ENCODE measurements at regions not wholly inside any gene's neighbourhood (a gene's known extent, or its start where the extent isn't known, plus 50 kb on each side); places are given as distances from the start of the nearest gene placed in this dataset.

- DNase-seq: no peak
Observed at GRCh38 chr4:3831529-3832150, 65.5 kb downstream of the ADRA2C start.

DNA sequence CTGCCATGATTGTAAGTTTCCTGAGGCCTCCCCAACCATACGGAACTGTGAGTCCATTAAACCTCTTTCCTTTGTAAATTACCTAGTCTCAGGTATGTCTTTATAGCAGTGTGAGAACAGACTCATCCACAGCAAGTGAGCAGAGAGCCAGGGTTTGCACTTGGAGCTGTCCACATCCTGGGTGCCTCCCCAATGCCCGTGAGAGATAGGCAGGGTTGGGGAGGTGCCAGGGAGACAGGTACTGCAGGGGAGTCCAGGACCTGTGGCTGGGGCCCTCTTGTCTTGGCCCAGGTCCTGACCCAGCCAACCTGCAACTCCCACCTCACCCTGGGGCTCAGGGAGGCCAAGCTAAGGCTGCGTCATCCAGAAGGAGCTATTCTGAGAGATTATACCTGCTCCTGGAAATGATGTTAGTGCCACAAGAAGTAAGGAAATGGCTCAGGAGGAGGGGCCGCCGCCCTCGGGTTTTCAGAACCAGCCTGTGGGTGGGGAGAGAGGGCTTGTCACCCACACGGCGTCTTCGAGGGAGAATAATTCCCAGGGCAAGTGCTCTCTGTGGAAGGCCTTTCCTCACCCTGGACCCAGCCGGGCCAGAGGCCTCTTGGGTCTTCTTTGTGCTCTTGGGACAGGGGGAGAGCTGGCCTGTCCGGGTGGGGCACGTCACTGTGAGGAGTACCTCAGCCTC, 66.5 kb downstream of the ADRA2C start:
- DNase-seq: no peak

DNA sequence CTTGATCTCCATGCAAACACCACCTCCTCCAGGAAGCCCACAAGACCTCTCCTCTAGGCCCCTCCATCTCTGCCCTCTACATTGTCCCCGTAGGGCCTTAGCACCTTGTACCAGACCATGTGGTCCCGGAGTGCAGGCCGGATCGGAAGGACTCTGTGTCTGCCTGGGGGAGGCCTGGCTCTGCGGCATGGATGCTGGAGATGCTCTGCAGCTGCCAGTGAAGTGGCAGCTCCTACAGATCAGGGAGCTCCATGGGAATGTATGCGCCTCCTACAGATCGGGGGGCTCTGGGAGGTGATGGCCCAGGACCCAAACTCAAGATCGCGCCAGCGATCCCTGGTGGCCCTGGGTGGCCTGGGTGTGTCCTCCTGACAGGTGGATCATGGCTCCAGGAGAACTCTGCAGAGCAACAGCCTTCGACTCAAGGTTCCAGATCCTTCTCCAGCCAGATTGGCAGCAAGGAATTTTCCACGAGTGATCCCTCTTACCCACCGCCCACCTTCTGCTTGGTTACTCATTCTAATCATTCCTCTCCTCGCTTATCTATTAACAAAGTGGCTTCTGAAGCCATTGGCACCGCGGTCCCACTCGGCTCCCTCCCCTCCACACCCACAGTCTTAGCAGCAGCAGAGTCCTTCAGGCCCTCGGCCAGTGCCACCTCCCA, 67.3 kb downstream of the ADRA2C start:
- DNase-seq: no peak

GRCh38 chr4:3834186-3834662, 68.0 kb downstream of the ADRA2C start:
- DNase-seq: no peak

GRCh38 chr4:3834663-3835521, 68.7 kb downstream of the ADRA2C start:
- DNase-seq: no peak

GRCh38 chr4:3835527-3836405, 69.6 kb downstream of the ADRA2C start:
- no peak for DNase-seq

DNA sequence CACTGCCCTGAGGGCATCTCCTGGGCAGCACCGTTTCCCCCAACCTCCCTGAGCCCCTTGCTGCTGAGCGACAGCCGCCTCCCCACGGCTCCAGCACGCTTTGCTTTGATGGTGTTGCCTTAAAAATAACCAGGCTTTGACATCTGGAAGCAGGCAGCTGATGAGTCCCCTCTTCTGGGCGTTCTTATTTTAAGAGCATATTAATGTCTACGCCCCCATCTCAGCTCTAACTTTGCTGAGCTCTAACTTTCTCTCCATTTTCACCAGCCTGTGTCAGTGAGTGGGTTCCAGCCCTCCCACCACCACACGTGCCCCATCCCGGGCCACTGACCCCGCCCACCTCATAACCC, 70.2 kb downstream of the ADRA2C start:
- no peak for DNase-seq

- no peak for DNase-seq
Observed at GRCh38 chr4:3836756-3837601, 70.8 kb downstream of the ADRA2C start.

DNA sequence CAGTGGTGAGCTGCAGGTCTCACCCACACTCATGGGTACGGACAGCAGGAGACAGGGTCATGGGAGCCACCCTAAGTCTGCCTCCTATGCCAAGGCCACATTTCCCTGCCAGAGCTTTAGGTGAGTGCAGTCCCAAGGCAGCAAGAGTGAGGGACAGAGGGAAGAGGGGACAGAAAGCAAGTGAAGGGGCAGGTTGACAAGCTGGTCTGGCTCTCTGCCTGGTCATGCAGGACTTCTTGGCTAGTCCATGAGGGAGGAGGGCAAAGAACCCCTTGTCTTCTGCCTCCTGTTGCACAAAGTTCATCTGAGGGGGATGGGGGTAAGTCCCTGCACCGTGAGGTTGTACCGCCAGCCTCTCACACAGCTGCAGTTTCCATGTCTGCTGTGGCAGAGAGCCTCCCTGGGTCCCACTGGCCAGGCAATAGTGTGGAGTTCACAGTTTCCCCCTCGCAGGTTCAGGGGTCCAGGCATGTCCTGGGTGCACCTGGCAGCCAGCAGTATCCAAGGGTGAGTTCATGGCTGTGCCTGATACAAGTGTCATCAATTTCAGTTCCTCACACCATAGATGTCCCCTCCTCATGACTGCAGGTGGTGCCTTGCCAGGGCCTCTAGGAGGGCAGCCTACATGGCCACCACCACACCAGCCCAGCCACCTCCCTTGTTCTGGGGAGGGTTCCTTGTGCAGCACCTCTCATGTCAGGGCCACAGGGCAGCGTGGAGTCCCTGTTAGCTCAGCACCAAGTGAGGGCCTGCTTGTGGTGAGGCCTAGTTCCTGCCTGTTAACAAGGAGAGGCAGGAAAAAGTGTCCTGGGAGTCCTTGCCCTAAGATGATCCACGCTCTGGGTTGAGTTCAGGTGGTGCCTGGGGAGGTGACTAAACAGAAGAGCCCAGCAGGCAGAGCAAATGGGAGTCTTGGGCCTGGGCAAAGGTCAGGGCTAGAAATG, 72.5 kb downstream of the ADRA2C start:
- DNase-seq: no peak

DNA sequence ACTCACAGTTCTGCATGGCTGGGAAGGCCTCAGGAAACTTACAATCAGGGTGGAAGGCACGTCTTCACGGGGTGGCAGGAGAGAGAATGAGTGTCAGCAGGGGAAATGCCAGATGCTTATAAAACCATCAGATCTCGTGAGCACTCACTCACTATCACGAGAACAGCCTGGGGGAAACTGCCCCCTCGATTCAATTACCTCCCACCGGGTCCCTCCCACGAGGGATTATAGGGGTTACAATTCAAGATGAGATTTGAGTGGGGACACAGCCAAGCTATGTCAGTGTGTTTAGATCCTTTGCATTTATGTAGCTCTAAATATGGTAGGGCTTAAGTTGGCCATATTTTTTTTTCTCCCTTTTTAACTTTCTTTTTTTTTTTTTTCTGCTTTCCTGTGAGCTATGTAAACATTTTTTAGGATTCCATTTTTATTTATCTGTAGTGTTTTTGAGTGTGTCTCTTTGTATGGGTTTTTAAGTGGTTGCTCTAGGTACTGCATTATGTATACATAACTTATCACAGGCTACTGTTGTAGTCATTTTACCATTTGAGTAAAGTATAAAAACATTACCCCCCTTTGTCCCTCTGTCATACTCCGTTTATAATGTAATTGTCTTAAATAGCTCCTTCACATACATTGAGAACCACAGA, 79.0 kb downstream of the ADRA2C start:
- DNase-seq: no peak

DNA sequence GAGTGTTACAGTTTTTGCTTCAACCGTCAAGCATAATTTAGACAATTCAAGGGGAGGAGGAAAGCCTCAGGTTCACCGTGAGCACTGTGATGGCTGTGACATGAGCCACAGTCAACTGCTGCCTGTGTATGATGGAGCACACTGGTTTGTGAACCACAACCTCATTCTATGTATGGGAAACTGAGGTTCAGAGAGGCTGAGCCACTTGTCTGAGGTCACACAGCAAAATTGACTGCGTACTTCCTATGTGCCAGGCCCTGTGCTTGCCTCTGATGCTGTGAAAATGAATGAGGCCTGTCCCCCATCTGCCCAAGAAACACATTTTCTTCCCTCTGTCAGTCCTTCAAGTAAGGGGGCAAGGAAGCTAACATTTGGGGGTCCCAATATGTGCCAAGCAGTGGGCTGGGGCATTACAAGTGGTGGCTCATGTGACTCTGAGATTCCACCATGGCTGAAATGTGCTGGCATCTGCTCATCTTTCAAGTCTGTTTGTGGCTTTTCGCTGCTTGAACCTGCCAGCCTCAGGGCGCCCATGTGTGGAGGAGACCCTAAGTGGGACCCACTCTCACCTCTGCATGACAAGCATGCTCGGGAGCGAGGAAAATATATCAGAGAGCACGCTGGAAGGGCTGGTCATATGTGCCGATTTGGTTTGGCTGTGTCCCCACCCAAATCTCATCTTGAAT, 79.7 kb downstream of the ADRA2C start:
- no peak for DNase-seq

DNA sequence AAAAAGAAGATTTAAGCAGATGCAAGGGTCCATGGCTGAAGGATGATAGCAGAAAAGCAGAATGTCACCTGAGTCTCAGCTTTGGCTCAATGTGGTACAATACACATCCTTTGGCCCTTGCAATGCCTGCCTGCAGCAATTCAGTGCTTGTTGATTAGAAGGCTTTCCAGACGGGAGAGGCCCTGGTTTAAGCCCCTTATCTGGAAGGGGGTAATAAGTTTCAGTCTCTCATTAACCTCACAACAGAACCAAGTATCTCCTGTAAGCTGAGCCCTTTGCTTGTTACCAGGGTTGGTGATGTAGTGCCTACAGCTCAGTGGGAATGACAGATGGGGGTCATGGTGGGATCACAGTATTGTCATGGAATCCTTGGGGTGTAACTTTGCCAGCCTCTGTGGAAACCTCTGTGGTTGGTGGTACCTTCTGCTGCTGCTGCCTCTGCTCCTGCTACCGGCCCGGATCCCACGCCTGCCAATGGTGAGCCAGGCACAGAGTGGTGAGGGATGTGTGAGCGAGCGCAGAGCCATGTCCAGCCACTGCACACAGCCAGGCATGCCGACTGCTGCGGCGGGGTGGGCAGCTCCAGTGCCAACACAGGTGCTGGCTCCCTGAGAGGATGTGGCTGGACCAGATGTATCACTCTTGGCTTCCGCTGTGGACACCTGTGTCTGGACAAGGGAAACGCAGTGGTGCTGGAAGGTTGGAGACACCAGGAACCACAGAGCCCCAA, 81.2 kb downstream of the ADRA2C start:
- no peak for DNase-seq

GRCh38 chr4:3848323-3848722, 82.1 kb downstream of the ADRA2C start:
- DNase-seq: no peak

- no peak for DNase-seq
Observed at GRCh38 chr4:3849140-3849539, 83.0 kb downstream of the ADRA2C start.

- DNase-seq: no peak
Observed at GRCh38 chr4:3850128-3850527, 83.9 kb downstream of the ADRA2C start.

DNA sequence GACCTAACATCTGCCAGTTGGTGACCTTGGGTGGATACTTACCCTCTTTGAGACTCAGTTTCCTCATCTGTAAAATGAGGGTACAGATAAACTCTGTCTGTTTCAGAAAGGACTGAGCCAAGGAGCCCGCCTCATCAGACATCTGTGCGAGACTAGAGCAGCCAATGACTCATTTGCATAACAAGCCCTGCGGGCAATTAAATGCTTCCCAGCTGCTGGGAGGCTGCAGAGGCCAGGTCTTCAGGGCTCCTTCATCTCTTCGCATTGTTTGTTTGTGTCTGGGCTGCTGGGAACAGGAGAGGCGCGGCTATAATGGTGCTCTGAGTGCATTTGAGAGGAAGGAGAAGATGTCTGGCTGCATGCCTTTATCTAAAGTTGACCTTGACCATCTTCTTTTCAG, 85.0 kb downstream of the ADRA2C start:
- no peak for DNase-seq

DNA sequence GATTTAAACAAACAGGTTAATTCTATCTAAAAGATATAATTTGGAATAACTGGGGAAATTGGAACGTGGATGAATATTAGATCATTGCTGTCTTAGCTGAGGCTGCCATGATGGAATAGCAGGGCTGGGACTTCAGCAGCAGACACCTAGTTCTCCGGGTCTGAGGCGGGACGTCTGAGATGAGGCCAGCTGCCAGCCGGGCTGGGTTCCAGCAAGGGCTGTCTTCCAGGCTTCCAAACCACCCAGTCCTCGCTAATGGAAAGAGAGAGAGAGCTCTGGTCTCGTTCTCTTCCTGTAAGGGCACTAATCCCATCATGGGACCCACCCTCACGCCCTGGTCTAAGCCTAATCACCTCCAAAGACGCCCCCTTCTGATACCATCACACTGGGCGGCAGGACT, 85.7 kb downstream of the ADRA2C start:
- DNase-seq: no peak

- no peak for DNase-seq
Observed at GRCh38 chr4:3852309-3852708, 86.1 kb downstream of the ADRA2C start.
